ENCODE measurements at regions not wholly inside any gene's neighbourhood (a gene's known extent, or its start where the extent isn't known, plus 50 kb on each side); places are given as distances from the start of the nearest gene placed in this dataset.
"Not testable (repeated sequence)": the region's sequence is repeated elsewhere in the genome, so short reads cannot be mapped to it uniquely, and the experiment has no call there.

DNA sequence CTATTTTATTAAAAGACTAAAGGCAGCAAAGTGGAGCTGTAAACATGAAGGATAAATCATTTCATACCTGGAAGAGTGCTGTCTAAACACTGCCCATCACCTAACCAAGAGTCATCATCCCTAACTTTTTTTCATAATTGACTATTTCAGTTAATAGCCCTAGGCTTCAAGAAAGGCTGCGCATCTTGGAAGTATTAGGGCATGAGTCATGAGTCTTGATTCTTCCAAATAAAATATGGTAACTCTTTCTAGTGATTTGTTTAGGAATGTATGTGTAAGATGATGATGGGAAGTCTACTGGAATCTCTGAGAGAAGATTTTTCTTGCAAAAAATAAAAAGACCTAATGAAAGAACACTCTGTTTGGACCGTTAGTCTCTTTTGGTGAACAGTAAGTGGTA is 207.7 kb upstream of the AHR start:
- DNase-seq (ENCODE audit: low read depth in 2 of 2) = no peak

DNA sequence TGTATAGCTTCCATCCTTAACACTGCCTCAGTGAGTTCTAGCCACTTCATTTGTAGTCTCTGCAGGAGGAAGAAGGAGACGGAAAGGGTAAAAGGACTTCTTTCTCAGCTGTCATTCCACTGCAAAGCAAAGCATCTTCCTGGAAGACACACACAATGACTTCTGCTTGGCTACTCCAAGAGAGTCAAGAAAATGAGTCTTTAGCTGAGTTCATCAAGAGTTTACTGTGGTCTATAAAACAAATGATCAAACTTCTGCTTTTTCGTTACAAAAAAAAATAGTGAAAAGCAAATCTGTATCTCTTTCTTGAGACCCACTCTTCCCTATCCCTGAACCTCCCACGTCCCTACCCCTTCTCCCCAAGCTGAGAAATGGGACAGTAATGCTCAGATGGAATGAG is 205.0 kb upstream of the AHR start:
- DNase-seq (ENCODE audit: low read depth in 2 of 2) = no peak

GRCh38 chr7:17094963-17095574 is 203.4 kb upstream of the AHR start:
- no peak for DNase-seq (ENCODE audit: low read depth in 2 of 2)

GRCh38 chr7:17095931-17096330 is 202.5 kb upstream of the AHR start:
- no peak for DNase-seq (ENCODE audit: low read depth in 2 of 2)

DNA sequence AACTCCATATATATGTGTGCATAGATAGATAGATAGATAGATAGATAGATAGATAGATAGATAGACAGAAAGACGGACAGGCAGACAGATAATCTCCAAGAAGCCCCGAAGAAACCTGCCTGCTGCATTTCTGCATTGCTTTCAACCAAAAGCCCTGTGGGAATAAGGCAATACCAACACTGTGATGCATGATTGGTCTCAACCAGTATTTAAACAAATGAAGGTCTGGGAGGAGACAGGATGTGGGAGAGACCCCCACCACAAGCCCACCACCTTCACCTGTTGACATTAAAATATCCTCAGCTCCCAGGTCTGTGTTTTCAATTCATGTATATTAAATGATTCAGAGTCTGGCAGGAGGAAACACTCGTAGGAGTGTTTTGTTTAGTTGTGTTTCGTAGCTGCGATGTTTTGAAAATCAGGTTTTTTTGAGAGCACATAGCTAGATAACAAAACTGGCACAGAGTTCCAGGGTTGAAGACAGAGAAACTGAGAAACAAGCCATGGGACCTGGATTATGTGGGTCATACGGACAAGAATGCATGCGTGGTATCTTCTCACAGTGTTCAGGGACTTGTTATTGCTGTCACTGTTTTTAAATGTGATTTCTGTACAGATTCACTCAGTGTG is 200.7 kb upstream of the AHR start:
- DNase-seq (ENCODE audit: low read depth in 2 of 2) = no peak

GRCh38 chr7:17098515-17098914 is 199.9 kb upstream of the AHR start:
- no peak for DNase-seq (ENCODE audit: low read depth in 2 of 2)

GRCh38 chr7:17099083-17099973 is 199.1 kb upstream of the AHR start:
- DNase-seq (ENCODE audit: low read depth in 2 of 2) = no peak

- not testable (repeated sequence) for DNase-seq (ENCODE audit: low read depth in 2 of 2)
Observed at GRCh38 chr7:17099974-17100509, 198.4 kb upstream of the AHR start.

DNA sequence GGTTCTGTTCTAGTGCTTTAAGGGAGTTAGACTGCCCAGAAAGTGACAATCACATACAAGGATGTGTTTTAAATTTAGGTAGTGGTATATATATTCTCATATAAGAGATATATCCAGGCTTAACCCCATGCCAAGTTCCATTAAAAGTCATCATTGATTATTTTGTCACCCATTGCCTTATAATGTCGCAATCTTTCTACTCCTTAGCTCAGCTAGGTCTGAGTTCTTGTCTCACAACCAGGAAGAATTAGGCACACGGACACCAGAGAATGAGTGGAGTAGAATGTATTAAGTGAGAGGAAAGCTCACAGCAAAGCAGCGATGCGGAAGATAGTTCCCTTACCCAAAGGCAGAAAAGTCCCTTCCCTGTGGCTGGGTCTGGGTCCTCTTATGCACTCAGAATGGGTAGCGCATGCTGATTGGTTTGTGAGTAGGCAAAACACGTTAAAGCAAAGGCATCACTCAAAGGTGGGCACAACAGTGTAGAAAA is 197.2 kb upstream of the AHR start:
- DNase-seq (ENCODE audit: low read depth in 2 of 2) = no peak

DNA sequence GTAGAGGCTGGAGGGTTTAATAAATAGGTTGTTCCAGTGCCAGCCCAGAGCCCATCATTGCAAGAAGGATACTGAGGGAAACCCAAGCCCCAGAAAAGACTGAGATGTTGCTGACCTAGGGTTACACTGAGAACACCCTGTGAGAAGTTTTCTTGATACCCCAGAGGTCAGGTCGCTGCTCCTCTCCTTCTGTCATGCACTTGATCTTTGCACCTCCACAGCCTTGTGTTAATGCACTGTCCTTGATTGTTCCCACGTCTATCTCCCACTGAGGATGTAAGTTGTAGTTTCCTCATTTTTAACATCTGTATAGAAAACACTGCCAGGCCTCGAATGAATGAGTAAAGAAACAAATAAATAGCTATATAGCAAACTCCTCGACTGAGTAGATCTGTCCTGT is 195.3 kb upstream of the AHR start:
- no peak for DNase-seq (ENCODE audit: low read depth in 2 of 2)

- no peak for DNase-seq (ENCODE audit: low read depth in 2 of 2)
Observed at GRCh38 chr7:17103984-17104383, 194.5 kb upstream of the AHR start.

DNA sequence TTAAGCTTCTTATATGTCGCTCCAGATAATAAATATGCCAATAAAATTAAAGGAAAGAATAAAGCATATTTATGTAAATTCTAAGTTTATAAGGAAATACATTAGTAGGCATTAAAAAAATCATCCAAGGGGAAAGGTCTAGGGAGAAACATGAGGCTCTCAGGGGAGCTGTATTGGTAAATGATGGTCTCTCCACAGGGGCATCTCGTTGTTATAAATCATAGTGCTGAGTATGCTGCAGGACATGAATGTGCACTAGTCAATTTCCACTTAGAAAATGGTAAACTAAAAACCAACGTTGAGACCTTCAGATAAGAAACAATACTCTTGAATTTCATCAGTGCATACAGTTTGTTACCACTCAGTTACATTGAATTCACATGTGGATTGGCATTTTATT is 194.0 kb upstream of the AHR start:
- DNase-seq (ENCODE audit: low read depth in 2 of 2) = no peak

GRCh38 chr7:17105701-17106100 is 192.8 kb upstream of the AHR start:
- DNase-seq (ENCODE audit: low read depth in 2 of 2) = no peak

DNA sequence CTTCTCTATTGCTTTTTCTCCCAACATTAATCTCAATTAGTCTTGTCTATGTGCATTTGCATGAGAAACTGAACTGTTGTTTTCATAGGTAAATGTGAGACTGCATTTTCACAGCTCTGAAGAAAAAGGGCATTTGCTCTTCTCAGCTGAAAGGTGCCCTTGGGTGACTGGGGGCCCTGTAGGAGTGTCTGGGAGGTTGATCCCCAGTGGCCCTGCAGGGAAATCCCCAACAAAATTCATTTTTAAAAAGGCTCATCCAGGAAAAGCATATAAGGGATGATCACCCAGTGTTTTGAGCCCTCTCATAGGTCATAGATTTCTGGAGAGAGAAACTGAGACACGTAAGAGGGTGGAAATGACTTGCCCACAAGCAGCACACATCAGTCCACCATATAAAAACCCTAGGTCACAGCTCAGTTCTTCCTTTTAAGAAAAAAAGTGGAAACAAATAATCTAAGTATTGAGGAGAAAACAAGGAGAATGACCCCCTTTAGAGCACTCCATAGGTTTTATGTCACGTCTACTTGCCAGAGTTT is 190.3 kb upstream of the AHR start:
- no peak for DNase-seq (ENCODE audit: low read depth in 2 of 2)

GRCh38 chr7:17109020-17109419 is 189.4 kb upstream of the AHR start:
- no peak for DNase-seq (ENCODE audit: low read depth in 2 of 2)

DNA sequence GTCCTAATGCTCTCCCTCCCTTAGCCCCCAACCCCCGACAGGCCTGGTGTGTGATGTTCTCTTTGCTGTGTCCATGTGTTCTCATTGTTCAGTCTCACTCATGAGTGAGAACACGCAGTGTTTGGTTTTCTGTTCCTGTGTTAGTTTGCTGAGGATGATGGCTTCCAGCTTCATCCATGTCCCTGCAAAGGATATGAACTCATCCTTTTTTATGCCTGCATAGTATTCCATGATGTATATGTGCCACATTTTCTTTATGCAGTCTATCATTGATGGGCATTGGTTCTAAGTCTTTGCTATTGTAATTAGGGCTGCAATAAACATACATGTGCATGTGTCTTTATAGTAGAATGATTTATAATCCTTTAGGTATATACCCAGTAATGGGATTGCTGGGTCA is 184.7 kb upstream of the AHR start:
- DNase-seq (ENCODE audit: low read depth in 2 of 2) = not testable (repeated sequence)

GRCh38 chr7:17118412-17118811 is 180.0 kb upstream of the AHR start:
- DNase-seq (ENCODE audit: low read depth in 2 of 2) = no peak

DNA sequence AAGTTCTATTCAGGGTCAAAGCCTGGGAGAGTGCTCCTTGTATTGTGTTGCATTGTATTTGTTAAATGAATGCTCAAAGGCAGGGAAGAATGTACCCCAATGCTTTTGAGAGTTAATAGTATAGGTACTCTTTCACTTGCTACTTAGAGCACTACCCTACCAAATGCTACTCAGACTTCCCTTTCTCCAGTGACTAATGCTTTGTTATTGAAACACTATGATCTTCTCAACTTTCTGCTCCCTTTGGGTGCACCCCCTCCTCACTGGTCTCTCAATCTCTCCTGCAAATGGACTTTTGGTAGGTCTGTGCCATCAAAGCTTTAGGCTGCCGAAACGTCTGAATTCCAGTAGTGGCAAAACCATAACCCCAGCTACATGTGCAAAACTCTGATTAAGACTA is 177.7 kb upstream of the AHR start:
- DNase-seq (ENCODE audit: low read depth in 2 of 2) = no peak

DNA sequence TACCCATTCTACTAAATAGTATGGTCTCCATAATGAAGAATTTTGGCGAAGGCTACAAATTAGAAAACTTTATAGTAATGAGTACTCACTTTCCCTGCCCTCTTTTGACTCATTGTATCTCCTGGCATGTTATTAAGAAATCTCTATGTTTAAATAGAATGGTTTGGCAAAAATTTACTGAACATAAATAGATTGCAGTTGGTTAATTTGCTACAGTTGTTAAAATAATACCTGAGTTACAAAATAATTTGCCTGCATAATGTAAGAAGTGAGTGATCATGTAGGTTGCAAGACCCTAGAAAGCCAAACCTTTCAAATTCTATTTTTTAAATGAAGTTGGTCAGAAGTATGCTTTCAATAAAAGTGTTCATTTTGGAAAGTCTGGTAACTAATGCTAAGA is 176.8 kb upstream of the AHR start:
- no peak for DNase-seq (ENCODE audit: low read depth in 2 of 2)

DNA sequence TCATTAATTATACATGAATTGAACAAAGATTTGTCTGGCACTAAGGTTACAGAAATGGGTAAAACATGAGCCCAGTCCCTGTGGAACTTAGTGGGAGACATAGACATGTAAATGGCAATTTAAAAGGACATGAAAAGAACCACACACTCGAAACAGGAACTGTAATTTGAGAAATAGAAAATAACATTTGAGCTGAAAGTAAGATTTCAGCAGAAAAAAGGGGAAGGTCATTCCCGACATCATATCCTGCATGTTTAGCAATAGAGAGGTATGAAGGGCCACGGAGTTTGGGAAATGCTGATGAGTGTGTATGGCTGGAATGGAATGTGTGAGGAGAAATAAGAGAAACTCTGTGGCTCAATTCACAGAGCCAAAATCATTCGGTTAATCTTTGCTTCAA is 175.4 kb upstream of the AHR start:
- DNase-seq (ENCODE audit: low read depth in 2 of 2) = no peak

- DNase-seq (ENCODE audit: low read depth in 2 of 2) = no peak
Observed at GRCh38 chr7:17126413-17127268, 171.8 kb upstream of the AHR start.

Measured in stimulated activated CD8-positive, alpha-beta memory T cell treated with anti-CD3 and anti-CD28 coated beads, Interleukin-7, amount 100 ng/mL, for 1 hour (primary cell).